Fibroblast of lung (primary cell): ENCODE measurements at regions not wholly inside any gene's neighbourhood (a gene's known extent, or its start where the extent isn't known, plus 50 kb on each side); places are given as distances from the start of the nearest gene placed in this dataset.

Experiments used
- DNase-seq, 2 donors: peaks; one replicate each; pipeline versions ENCODE4 v3.0.0 to v3.0.0-alpha.2; 2010; ENCODE audit warnings: low read depth in 2 of 2
- H2AFZ ChIP-seq: 2 replicates; pipeline ENCODE4 v1.5.1; 2012; ENCODE audit warnings: low read length, control low read depth, inconsistent platforms
- H3K27ac ChIP-seq: 2 replicates; pipeline ENCODE4 v1.5.1; 2011; ENCODE audit warnings: low read length, control low read depth; ENCODE audit not compliant: insufficient read depth
- H3K27me3 ChIP-seq: 2 replicates; pipeline ENCODE4 v1.5.1; 2011; ENCODE audit warnings: mild to moderate bottlenecking, low read length; ENCODE audit not compliant: control insufficient read depth, insufficient read depth
- H3K36me3 ChIP-seq: 2 replicates; pipeline ENCODE4 v1.5.1; 2011; ENCODE audit warnings: low read length; ENCODE audit not compliant: control insufficient read depth, insufficient read depth
- H3K4me1 ChIP-seq: 2 replicates; pipeline ENCODE4 v1.5.1; 2011; ENCODE audit warnings: low read length; ENCODE audit not compliant: control insufficient read depth, insufficient read depth; ENCODE audit errors: extremely low read depth
- H3K4me2 ChIP-seq: 2 replicates; pipeline ENCODE4 v1.5.1; 2011; ENCODE audit warnings: low read length, control low read depth; ENCODE audit not compliant: insufficient read depth; ENCODE audit errors: extremely low read depth
- H3K4me3 ChIP-seq, 4 experiments: fragments of 200-600 bp in 1 of 4; sonication (generic) in 1 of 4; replicated peaks in 1 of 4; 2 replicates each; pipeline ENCODE4 v1.5.1; 2011 to 2016; ENCODE audit warnings: low read length in 4 of 4, low read depth in 3 of 4, mild to moderate bottlenecking in 3 of 4, control low read depth in 2 of 4, inconsistent platforms in 1 of 4, mixed read lengths in 1 of 4; ENCODE audit not compliant: insufficient read depth in 1 of 4; ENCODE audit errors: control extremely low read depth in 1 of 4
- H3K79me2 ChIP-seq: 2 replicates; pipeline ENCODE4 v1.5.1; 2012; ENCODE audit warnings: mild to moderate bottlenecking, low read length, inconsistent platforms; ENCODE audit not compliant: control insufficient read depth, insufficient read depth
- H3K9ac ChIP-seq: 2 replicates; pipeline ENCODE4 v1.5.1; 2011; ENCODE audit warnings: mild to moderate bottlenecking, low read length, control low read depth; ENCODE audit not compliant: insufficient read depth
- H3K9me3 ChIP-seq: 2 replicates; pipeline ENCODE4 v1.5.1; 2012; ENCODE audit warnings: low read depth, low read length; ENCODE audit not compliant: control insufficient read depth, insufficient read depth
- H4K20me1 ChIP-seq: 2 replicates; pipeline ENCODE4 v1.5.1; 2011; ENCODE audit warnings: low read length; ENCODE audit not compliant: control insufficient read depth, insufficient read depth; ENCODE audit errors: extremely low read depth
- CTCF ChIP-seq, 2 donors: IDR thresholded peaks in 1 of 2; conservative IDR thresholded peaks in 1 of 2; 1 replicate in 1 of 2; 2 replicates in 1 of 2; pipeline ENCODE4 v1.5.1; 2011 to 2012; ENCODE audit warnings: low read length in 2 of 2, control low read depth in 1 of 2, inconsistent platforms in 1 of 2, low read depth in 1 of 2, mild to moderate bottlenecking in 1 of 2
- EZH2 ChIP-seq: IDR thresholded peaks from 2 replicates; pipeline ENCODE4 v1.5.1; 2012; ENCODE audit warnings: low read length, control low read depth, mild to moderate bottlenecking; ENCODE audit errors: missing control alignments

- Histone ChIP-seq H3K27ac (no peak overlapping the region), H3K79me2 (no peaks in the 10 kb centered on the region), H2AFZ (no peak overlapping the region), H4K20me1 (no peaks in the 10 kb centered on the region), H3K36me3 (no peaks in the 10 kb centered on the region), H3K4me2 (no peak overlapping the region), H3K4me3 (no peak overlapping the region), H3K4me1 (peaks cover 19% of the 10 kb centered on the region), H3K9me3 (no peaks in the 10 kb centered on the region), H3K9ac (no peak overlapping the region), H3K27me3 (no peaks in the 10 kb centered on the region)
- no peak for TF ChIP-seq EZH2
- no peak for TF ChIP-seq CTCF (conservative IDR thresholded peaks at IDR 0.05 in 1 of 2, IDR thresholded peaks at IDR 0.05 in 1 of 2; ENCODE audit: low read depth in 1 of 2, low read length in 2 of 2)
- no peak for DNase-seq
Measured at GRCh38 chr2:215651412-215651811, 215.5 kb upstream of the FN1 start.

DNA sequence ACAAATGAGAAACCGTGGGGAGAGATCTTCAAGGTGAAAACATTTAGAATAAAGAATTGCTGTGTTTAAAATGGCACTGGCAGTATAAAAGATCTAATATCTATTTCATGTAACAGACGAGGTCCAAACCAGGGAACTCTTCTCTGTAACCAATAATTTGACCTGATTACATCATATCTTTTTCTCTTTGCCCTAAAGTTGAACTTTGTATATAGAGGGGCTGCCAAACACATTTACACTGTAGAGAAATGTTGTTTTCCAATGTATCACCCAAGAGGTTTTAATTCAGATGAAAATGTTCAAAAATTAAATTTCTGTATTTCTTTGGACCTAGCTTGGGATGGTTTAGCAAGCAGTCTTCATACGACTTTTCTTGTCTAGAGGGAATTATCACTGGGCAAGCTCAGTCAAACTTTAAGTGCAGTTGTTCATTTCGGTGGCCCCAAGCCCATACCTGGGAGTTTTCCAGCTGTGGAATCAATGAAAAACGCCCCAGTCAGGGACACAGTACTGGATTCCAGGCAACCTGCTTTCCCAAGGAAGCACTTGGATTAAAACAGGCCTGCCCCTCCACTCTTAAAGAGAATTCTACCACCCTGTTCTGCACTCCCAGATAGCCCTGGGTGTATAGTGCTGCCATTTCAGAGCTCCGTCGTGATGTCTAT is 208.5 kb upstream of the FN1 start:
- no peaks in the 10 kb centered on the region for H4K20me1 ChIP-seq
- no peak overlapping the region for H3K9ac ChIP-seq
- no peaks in the 10 kb centered on the region for H3K9me3 ChIP-seq
- H2AFZ ChIP-seq = no peak overlapping the region
- H3K27me3 ChIP-seq = no peaks in the 10 kb centered on the region
- no peak for TF ChIP-seq EZH2
- TF ChIP-seq CTCF (conservative IDR thresholded peaks at IDR 0.05 in 1 of 2, IDR thresholded peaks at IDR 0.05 in 1 of 2; ENCODE audit: low read depth in 1 of 2, low read length in 2 of 2) = no peak
- no peak overlapping the region for H3K27ac ChIP-seq
- no peak overlapping the region for H3K4me2 ChIP-seq
- no peak overlapping the region for H3K4me3 ChIP-seq
- DNase-seq = no peak
- no peaks in the 10 kb centered on the region for H3K4me1 ChIP-seq
- no peaks in the 10 kb centered on the region for H3K36me3 ChIP-seq
- no peaks in the 10 kb centered on the region for H3K79me2 ChIP-seq

- Histone ChIP-seq H3K27ac (no peak overlapping the region), H3K4me3 (no peak overlapping the region), H2AFZ (no peak overlapping the region), H3K36me3 (no peaks in the 10 kb centered on the region), H3K9me3 (no peaks in the 10 kb centered on the region), H3K9ac (no peak overlapping the region), H3K4me1 (no peaks in the 10 kb centered on the region), H3K4me2 (no peak overlapping the region), H3K79me2 (no peaks in the 10 kb centered on the region), H3K27me3 (no peaks in the 10 kb centered on the region), H4K20me1 (no peaks in the 10 kb centered on the region)
- no peak for TF ChIP-seq EZH2
- TF ChIP-seq CTCF (conservative IDR thresholded peaks at IDR 0.05 in 1 of 2, IDR thresholded peaks at IDR 0.05 in 1 of 2; ENCODE audit: low read depth in 1 of 2, low read length in 2 of 2) = no peak
- no peak for DNase-seq
Measured at GRCh38 chr2:215638687-215639086, 202.8 kb upstream of the FN1 start.
